ENCODE measurements at regions not wholly inside any gene's neighbourhood (a gene's known extent, or its start where the extent isn't known, plus 50 kb on each side); places are given as distances from the start of the nearest gene placed in this dataset.

DNA sequence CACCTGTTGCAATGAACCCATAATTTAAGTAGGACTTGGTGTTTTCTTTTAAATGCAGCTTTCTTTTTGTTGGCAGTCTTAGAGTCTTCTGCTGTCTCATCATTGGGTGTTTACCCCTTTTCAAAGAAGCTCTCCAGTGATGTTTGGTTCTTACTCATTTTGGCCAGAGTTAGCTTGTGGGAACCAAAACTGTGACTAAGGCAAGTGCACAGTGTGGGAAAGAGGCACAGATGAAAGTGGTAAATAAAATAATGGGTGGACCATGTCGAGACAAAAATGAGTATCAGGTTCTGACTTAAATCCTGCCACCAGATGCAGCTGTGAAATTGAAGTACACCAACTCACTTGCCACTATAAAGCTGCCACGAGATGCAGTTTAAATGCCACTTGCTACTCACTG lies 615.4 kb upstream of the MIS18BP1 start (continued):
- TF ChIP-seq GLIS3 (CRISPR knock-in tag; IDR thresholded peaks at IDR 0.05) (no peak), ISL1 (CRISPR knock-in tag; IDR thresholded peaks at IDR 0.05) (no peak)

DNA sequence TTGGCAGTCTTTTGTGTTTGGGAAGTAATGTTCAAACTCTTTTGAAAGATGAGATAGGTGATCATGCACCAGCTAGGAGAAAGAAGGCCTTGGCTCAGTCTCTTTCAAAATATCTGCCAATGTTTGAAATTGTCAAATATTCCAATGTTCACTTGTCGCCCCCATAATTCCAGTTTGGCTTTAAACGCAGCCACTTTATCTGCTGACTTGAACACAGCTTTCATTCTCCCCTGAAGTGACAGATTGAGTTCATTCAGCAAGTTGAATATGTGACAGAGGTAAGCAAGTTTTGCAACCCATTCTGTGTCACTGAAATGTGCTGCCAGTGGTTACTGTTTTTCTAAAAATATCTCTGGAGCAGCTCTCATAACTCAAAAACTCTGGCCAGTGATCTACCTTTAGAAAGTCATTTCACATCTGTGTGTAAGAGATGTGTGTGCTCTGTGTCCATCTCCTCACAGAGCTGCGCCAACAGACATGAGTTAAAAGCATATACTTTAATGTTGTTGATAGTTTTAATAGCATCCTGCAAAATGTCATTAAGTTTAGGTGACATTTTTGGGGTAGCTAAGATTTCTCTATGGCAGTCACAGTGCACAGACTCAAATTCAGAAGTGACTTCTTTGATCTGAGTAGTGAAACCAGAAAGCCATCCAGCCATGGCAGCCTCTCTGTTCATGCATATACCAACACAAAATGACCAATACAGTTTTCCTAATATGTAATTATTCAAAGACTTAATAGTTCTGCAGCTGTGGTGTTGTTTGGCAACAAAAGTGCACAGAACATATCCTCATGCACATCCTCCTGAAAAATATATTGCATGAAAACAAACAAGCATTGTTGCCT lies 614.3 kb upstream of the MIS18BP1 start:
- TF ChIP-seq, protein P1, sequence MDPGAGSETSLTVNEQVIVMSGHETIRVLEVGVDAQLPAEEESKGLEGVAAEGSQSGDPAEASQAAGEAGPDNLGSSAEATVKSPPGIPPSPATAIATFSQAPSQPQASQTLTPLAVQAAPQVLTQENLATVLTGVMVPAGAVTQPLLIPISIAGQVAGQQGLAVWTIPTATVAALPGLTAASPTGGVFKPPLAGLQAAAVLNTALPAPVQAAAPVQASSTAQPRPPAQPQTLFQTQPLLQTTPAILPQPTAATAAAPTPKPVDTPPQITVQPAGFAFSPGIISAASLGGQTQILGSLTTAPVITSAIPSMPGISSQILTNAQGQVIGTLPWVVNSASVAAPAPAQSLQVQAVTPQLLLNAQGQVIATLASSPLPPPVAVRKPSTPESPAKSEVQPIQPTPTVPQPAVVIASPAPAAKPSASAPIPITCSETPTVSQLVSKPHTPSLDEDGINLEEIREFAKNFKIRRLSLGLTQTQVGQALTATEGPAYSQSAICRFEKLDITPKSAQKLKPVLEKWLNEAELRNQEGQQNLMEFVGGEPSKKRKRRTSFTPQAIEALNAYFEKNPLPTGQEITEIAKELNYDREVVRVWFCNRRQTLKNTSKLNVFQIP (CRISPR knock-in tag; IDR thresholded peaks at IDR 0.05; ENCODE audit: borderline replicate concordance, low read depth): no peak
- TF ChIP-seq ZNF70 (CRISPR knock-in tag; IDR thresholded peaks at IDR 0.05) (no peak), CSDC2 (CRISPR knock-in tag; IDR thresholded peaks at IDR 0.05) (no peak), PPARA (CRISPR knock-in tag; IDR thresholded peaks at IDR 0.05; ENCODE audit: borderline replicate concordance) (no peak), ZFP30 (CRISPR knock-in tag; IDR thresholded peaks at IDR 0.05) (no peak), GLIS3 (CRISPR knock-in tag; IDR thresholded peaks at IDR 0.05) (no peak), ZC3H10 (CRISPR knock-in tag; IDR thresholded peaks at IDR 0.05) (no peak)
- TF ChIP-seq, protein P2, sequence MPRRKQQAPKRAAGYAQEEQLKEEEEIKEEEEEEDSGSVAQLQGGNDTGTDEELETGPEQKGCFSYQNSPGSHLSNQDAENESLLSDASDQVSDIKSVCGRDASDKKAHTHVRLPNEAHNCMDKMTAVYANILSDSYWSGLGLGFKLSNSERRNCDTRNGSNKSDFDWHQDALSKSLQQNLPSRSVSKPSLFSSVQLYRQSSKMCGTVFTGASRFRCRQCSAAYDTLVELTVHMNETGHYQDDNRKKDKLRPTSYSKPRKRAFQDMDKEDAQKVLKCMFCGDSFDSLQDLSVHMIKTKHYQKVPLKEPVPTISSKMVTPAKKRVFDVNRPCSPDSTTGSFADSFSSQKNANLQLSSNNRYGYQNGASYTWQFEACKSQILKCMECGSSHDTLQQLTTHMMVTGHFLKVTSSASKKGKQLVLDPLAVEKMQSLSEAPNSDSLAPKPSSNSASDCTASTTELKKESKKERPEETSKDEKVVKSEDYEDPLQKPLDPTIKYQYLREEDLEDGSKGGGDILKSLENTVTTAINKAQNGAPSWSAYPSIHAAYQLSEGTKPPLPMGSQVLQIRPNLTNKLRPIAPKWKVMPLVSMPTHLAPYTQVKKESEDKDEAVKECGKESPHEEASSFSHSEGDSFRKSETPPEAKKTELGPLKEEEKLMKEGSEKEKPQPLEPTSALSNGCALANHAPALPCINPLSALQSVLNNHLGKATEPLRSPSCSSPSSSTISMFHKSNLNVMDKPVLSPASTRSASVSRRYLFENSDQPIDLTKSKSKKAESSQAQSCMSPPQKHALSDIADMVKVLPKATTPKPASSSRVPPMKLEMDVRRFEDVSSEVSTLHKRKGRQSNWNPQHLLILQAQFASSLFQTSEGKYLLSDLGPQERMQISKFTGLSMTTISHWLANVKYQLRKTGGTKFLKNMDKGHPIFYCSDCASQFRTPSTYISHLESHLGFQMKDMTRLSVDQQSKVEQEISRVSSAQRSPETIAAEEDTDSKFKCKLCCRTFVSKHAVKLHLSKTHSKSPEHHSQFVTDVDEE (CRISPR knock-in tag; IDR thresholded peaks at IDR 0.05): no peak
- ATAC-seq: no peak

DNA sequence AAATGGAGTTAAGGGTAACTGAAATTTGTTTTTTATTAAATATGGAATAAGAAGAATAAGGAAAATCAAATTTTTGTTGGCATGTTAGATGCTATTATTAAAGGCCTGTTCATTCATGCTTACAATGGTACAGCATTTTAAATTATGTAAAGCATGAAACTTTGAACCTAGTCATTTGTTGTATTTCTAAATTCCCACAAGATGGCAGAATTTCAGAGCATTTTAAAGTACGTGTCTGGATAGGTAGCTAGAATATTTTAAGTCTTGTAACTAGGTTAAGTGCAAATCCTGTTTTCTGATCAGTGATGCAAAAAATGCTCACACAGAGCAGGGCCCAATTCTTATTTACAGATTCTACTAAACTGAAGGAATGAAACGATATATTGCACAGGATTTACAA lies 585.6 kb upstream of the MIS18BP1 start:
- ATAC-seq: no peak

DNA sequence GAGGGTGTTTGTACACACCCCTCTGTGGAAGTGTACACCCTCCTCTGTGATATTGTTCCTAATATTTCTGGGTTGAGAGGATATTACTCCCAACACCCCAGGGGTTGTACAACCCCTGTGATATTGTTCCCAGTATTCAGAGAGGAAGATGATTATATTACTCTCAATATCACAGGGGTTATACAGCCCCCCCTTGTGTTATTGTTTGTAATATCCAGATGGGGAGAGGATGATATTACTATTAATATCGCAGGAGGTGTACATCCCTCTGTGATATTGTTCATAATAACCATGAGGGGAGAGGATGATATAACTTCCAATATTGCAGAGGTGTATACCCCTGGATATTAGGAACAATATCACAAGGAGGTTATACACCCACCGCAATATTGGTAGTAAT lies 566.1 kb upstream of the MIS18BP1 start:
- no peak for ATAC-seq
- TF ChIP-seq ZNF70 (CRISPR knock-in tag; IDR thresholded peaks at IDR 0.05) (no peak), ARNTL (CRISPR knock-in tag; IDR thresholded peaks at IDR 0.05; ENCODE audit: borderline replicate concordance, low read depth) (no peak), RARB (CRISPR knock-in tag; IDR thresholded peaks at IDR 0.05) (no peak), ESRRG (CRISPR knock-in tag; IDR thresholded peaks at IDR 0.05) (no peak), ZFP3 (CRISPR knock-in tag; IDR thresholded peaks at IDR 0.05) (no peak), PPARA (CRISPR knock-in tag; IDR thresholded peaks at IDR 0.05; ENCODE audit: borderline replicate concordance) (no peak), GLIS3 (CRISPR knock-in tag; IDR thresholded peaks at IDR 0.05) (no peak), SNAI2 (CRISPR knock-in tag; IDR thresholded peaks at IDR 0.05) (no peak), ZNF8 (CRISPR knock-in tag; IDR thresholded peaks at IDR 0.05) (no peak), TCF4 (CRISPR knock-in tag; IDR thresholded peaks at IDR 0.05; ENCODE audit: borderline replicate concordance) (no peak)
- TF ChIP-seq, protein P3, sequence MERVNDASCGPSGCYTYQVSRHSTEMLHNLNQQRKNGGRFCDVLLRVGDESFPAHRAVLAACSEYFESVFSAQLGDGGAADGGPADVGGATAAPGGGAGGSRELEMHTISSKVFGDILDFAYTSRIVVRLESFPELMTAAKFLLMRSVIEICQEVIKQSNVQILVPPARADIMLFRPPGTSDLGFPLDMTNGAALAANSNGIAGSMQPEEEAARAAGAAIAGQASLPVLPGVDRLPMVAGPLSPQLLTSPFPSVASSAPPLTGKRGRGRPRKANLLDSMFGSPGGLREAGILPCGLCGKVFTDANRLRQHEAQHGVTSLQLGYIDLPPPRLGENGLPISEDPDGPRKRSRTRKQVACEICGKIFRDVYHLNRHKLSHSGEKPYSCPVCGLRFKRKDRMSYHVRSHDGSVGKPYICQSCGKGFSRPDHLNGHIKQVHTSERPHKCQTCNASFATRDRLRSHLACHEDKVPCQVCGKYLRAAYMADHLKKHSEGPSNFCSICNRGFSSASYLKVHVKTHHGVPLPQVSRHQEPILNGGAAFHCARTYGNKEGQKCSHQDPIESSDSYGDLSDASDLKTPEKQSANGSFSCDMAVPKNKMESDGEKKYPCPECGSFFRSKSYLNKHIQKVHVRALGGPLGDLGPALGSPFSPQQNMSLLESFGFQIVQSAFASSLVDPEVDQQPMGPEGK (CRISPR knock-in tag; IDR thresholded peaks at IDR 0.05; ENCODE audit: borderline replicate concordance): no peak

More for the DNA sequence above, 585.6 kb upstream of the MIS18BP1 start:
- TF ChIP-seq ARNTL (CRISPR knock-in tag; IDR thresholded peaks at IDR 0.05; ENCODE audit: borderline replicate concordance, low read depth): no peak
- TF ChIP-seq, protein P2 (CRISPR knock-in tag; IDR thresholded peaks at IDR 0.05): no peak
- TF ChIP-seq SNAI2 (CRISPR knock-in tag; IDR thresholded peaks at IDR 0.05): no peak
- no peak for TF ChIP-seq OSR1 (CRISPR knock-in tag; IDR thresholded peaks at IDR 0.05)
- TF ChIP-seq ZNF565 (CRISPR knock-in tag; conservative IDR thresholded peaks at IDR 0.05; ENCODE audit: low read depth): no peak
- no peak for TF ChIP-seq GLIS3 (CRISPR knock-in tag; IDR thresholded peaks at IDR 0.05)
- no peak for TF ChIP-seq ZNF8 (CRISPR knock-in tag; IDR thresholded peaks at IDR 0.05)
- no peak for TF ChIP-seq CSDC2 (CRISPR knock-in tag; IDR thresholded peaks at IDR 0.05)
- TF ChIP-seq ZFP3 (CRISPR knock-in tag; IDR thresholded peaks at IDR 0.05): no peak
- TF ChIP-seq RARB (CRISPR knock-in tag; IDR thresholded peaks at IDR 0.05): no peak
- no peak for TF ChIP-seq ZFP30 (CRISPR knock-in tag; IDR thresholded peaks at IDR 0.05)
- TF ChIP-seq, protein P4, sequence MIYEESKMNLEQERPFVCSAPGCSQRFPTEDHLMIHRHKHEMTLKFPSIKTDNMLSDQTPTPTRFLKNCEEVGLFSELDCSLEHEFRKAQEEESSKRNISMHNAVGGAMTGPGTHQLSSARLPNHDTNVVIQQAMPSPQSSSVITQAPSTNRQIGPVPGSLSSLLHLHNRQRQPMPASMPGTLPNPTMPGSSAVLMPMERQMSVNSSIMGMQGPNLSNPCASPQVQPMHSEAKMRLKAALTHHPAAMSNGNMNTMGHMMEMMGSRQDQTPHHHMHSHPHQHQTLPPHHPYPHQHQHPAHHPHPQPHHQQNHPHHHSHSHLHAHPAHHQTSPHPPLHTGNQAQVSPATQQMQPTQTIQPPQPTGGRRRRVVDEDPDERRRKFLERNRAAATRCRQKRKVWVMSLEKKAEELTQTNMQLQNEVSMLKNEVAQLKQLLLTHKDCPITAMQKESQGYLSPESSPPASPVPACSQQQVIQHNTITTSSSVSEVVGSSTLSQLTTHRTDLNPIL (CRISPR knock-in tag; IDR thresholded peaks at IDR 0.05; ENCODE audit: low read depth): no peak
- TF ChIP-seq BACH2 (CRISPR knock-in tag; IDR thresholded peaks at IDR 0.05; ENCODE audit: borderline replicate concordance): no peak
- no peak for TF ChIP-seq ISL1 (CRISPR knock-in tag; IDR thresholded peaks at IDR 0.05)
- TF ChIP-seq TOX (CRISPR knock-in tag; IDR thresholded peaks at IDR 0.05; ENCODE audit: borderline replicate concordance): no peak
- TF ChIP-seq ZC3H10 (CRISPR knock-in tag; IDR thresholded peaks at IDR 0.05): no peak
- TF ChIP-seq TCF4 (CRISPR knock-in tag; IDR thresholded peaks at IDR 0.05; ENCODE audit: borderline replicate concordance): no peak
- no peak for TF ChIP-seq ZNF70 (CRISPR knock-in tag; IDR thresholded peaks at IDR 0.05)
